ENCODE measurements at regions not wholly inside any gene's neighbourhood (a gene's known extent, or its start where the extent isn't known, plus 50 kb on each side); places are given as distances from the start of the nearest gene placed in this dataset.

- DNase-seq (ENCODE audit: extremely low read depth in 1 of 11, low read depth in 9 of 11, low spot score in 4 of 11) = no peak
Observed at GRCh38 chr6:166779963-166780683, 153.1 kb upstream of the RPS6KA2 start.

- DNase-seq (ENCODE audit: extremely low read depth in 1 of 11, low read depth in 9 of 11, low spot score in 4 of 11) = no peak
Observed at GRCh38 chr6:166779381-166779780, 152.3 kb upstream of the RPS6KA2 start.

- DNase-seq (ENCODE audit: extremely low read depth in 1 of 11, low read depth in 9 of 11, low spot score in 4 of 11) = no peak
Observed at GRCh38 chr6:166778776-166779175, 151.7 kb upstream of the RPS6KA2 start.

- no peak for DNase-seq (ENCODE audit: extremely low read depth in 1 of 11, low read depth in 9 of 11, low spot score in 4 of 11)
Observed at GRCh38 chr6:166778046-166778445, 151.0 kb upstream of the RPS6KA2 start.

- no peak for DNase-seq (ENCODE audit: extremely low read depth in 1 of 11, low read depth in 9 of 11, low spot score in 4 of 11)
Observed at GRCh38 chr6:166777096-166777630, 150.1 kb upstream of the RPS6KA2 start.

- no peak for DNase-seq (ENCODE audit: extremely low read depth in 1 of 11, low read depth in 9 of 11, low spot score in 4 of 11)
Observed at GRCh38 chr6:166776571-166776970, 149.5 kb upstream of the RPS6KA2 start.

- no peak for DNase-seq (ENCODE audit: extremely low read depth in 1 of 11, low read depth in 9 of 11, low spot score in 4 of 11)
Observed at GRCh38 chr6:166775923-166776220, 148.8 kb upstream of the RPS6KA2 start.

GRCh38 chr6:166775180-166775922 lies 148.3 kb upstream of the RPS6KA2 start:
- DNase-seq (ENCODE audit: extremely low read depth in 1 of 11, low read depth in 9 of 11, low spot score in 4 of 11) = peak in 10 of 11 donors; percentile 51 to 76 (median 64)

- DNase-seq (ENCODE audit: extremely low read depth in 1 of 11, low read depth in 9 of 11, low spot score in 4 of 11) = no peak
Observed at GRCh38 chr6:166774770-166775169, 147.7 kb upstream of the RPS6KA2 start.

GRCh38 chr6:166774292-166774691 lies 147.2 kb upstream of the RPS6KA2 start:
- no peak for DNase-seq (ENCODE audit: extremely low read depth in 1 of 11, low read depth in 9 of 11, low spot score in 4 of 11)

- DNase-seq (ENCODE audit: extremely low read depth in 1 of 11, low read depth in 9 of 11, low spot score in 4 of 11) = no peak
Observed at GRCh38 chr6:166772518-166772917, 145.5 kb upstream of the RPS6KA2 start.

- DNase-seq (ENCODE audit: extremely low read depth in 1 of 11, low read depth in 9 of 11, low spot score in 4 of 11) = no peak
Observed at GRCh38 chr6:166771701-166772100, 144.7 kb upstream of the RPS6KA2 start.

- no peak for DNase-seq (ENCODE audit: extremely low read depth in 1 of 11, low read depth in 9 of 11, low spot score in 4 of 11)
Observed at GRCh38 chr6:166770216-166771116, 143.4 kb upstream of the RPS6KA2 start.

GRCh38 chr6:166769648-166770047 lies 142.6 kb upstream of the RPS6KA2 start:
- no peak for DNase-seq (ENCODE audit: extremely low read depth in 1 of 11, low read depth in 9 of 11, low spot score in 4 of 11)

GRCh38 chr6:166768761-166769160 lies 141.7 kb upstream of the RPS6KA2 start:
- DNase-seq (ENCODE audit: extremely low read depth in 1 of 11, low read depth in 9 of 11, low spot score in 4 of 11) = no peak

- DNase-seq (ENCODE audit: extremely low read depth in 1 of 11, low read depth in 9 of 11, low spot score in 4 of 11) = no peak
Observed at GRCh38 chr6:166767230-166767629, 140.2 kb upstream of the RPS6KA2 start.

- DNase-seq (ENCODE audit: extremely low read depth in 1 of 11, low read depth in 9 of 11, low spot score in 4 of 11) = no peak
Observed at GRCh38 chr6:166766769-166767168, 139.7 kb upstream of the RPS6KA2 start.

GRCh38 chr6:166765234-166765541 lies 138.1 kb upstream of the RPS6KA2 start:
- DNase-seq (ENCODE audit: extremely low read depth in 1 of 11, low read depth in 9 of 11, low spot score in 4 of 11) = no peak

- no peak for DNase-seq (ENCODE audit: extremely low read depth in 1 of 11, low read depth in 9 of 11, low spot score in 4 of 11)
Observed at GRCh38 chr6:166764473-166765233, 137.6 kb upstream of the RPS6KA2 start.

Data from renal cortex interstitium (tissue), 11 donors.